ENCODE measurements at regions not wholly inside any gene's neighbourhood (a gene's known extent, or its start where the extent isn't known, plus 50 kb on each side); places are given as distances from the start of the nearest gene placed in this dataset.

GRCh38 chr5:114311281-114311680 is 50.6 kb upstream of the KCNN2 start:
- TF ChIP-seq CTCF (conservative IDR thresholded peaks at IDR 0.05; ENCODE audit: low read depth, low read length): no peak
- no peak for TF ChIP-seq CEBPB (IDR thresholded peaks at IDR 0.05; ENCODE audit: low read depth, low read length)
- no peak for TF ChIP-seq POLR2A (IDR thresholded peaks at IDR 0.05; ENCODE audit: low read depth, low read length)
- TF ChIP-seq RAD21 (IDR thresholded peaks at IDR 0.05; ENCODE audit: low read length): no peak
- TF ChIP-seq MAZ (IDR thresholded peaks at IDR 0.05; ENCODE audit: borderline replicate concordance, low read depth, low read length): no peak
